GM23338 (cell line): ENCODE measurements at regions not wholly inside any gene's neighbourhood (a gene's known extent, or its start where the extent isn't known, plus 50 kb on each side); places are given as distances from the start of the nearest gene placed in this dataset.

Experiments
- EZH2 ChIP-seq: fragments of 200-600 bp; sonication (generic); IDR thresholded peaks from one replicate; pipeline ENCODE4 v1.8.0; 2017; ENCODE audit warnings: antibody characterized with exemption, mild to moderate bottlenecking, low read depth; ENCODE audit not compliant: unreplicated experiment
- NANOG ChIP-seq: IDR thresholded peaks from 2 replicates; pipeline ENCODE4 v1.6.1; 2016; ENCODE audit warnings: antibody characterized with exemption, borderline replicate concordance
- POLR2AphosphoS5 ChIP-seq: IDR thresholded peaks from 2 replicates; pipeline ENCODE4 v1.6.1; 2016; ENCODE audit warnings: antibody characterized with exemption, low read depth
- ZNF114 ChIP-seq: fragments of 250-450 bp; sonication (Bioruptor Pico); IDR thresholded peaks from 2 replicates; pipeline ENCODE4 v1.5.0; 2020; ENCODE audit warnings: mild to moderate bottlenecking, moderate library complexity
- ZNF331 ChIP-seq: fragments of 250-450 bp; sonication (Bioruptor Pico); IDR thresholded peaks from 2 replicates; pipeline ENCODE4 v1.5.0; 2020; ENCODE audit warnings: low read depth, mild to moderate bottlenecking, moderate library complexity
- TF ChIP-seq, protein P1 (sequence below), 2 experiments: fragments of 200-600 bp in 1 of 2; sonication (generic) in 1 of 2; conservative IDR thresholded peaks; 2 replicates each; pipeline versions ENCODE4 v1.5.1 to v1.6.1; 2016 to 2017; ENCODE audit warnings: antibody characterized with exemption in 2 of 2, low read depth in 2 of 2, mild to moderate bottlenecking in 2 of 2, moderate library complexity in 1 of 2

GRCh38 chr3:135565546-135565945 lies 400.0 kb upstream of the PPP2R3A start:
- TF ChIP-seq EZH2 (no peak), NANOG (no peak), POLR2AphosphoS5 (no peak), ZNF114 (CRISPR knock-in tag) (no peak), ZNF331 (CRISPR knock-in tag) (no peak)
- TF ChIP-seq, protein P1, sequence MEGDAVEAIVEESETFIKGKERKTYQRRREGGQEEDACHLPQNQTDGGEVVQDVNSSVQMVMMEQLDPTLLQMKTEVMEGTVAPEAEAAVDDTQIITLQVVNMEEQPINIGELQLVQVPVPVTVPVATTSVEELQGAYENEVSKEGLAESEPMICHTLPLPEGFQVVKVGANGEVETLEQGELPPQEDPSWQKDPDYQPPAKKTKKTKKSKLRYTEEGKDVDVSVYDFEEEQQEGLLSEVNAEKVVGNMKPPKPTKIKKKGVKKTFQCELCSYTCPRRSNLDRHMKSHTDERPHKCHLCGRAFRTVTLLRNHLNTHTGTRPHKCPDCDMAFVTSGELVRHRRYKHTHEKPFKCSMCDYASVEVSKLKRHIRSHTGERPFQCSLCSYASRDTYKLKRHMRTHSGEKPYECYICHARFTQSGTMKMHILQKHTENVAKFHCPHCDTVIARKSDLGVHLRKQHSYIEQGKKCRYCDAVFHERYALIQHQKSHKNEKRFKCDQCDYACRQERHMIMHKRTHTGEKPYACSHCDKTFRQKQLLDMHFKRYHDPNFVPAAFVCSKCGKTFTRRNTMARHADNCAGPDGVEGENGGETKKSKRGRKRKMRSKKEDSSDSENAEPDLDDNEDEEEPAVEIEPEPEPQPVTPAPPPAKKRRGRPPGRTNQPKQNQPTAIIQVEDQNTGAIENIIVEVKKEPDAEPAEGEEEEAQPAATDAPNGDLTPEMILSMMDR (conservative IDR thresholded peaks at IDR 0.05; ENCODE audit: low read depth in 2 of 2) = no peak
